Suprapubic skin (tissue), 4 donors: ENCODE measurements at regions not wholly inside any gene's neighbourhood (a gene's known extent, or its start where the extent isn't known, plus 50 kb on each side); places are given as distances from the start of the nearest gene placed in this dataset.

Source experiments
- EP300 ChIP-seq: sonication (generic); formaldehyde crosslinking; IDR thresholded peaks from one replicate; pipeline ENCODE4 v1.6.1; 2017; ENCODE audit warnings: antibody characterized with exemption
- POLR2A ChIP-seq, 2 donors: fragments of 450-650 bp; IDR thresholded peaks; one replicate each; pipeline ENCODE4 v1.6.1; 2017; ENCODE audit warnings: antibody characterized with exemption in 2 of 2, mild to moderate bottlenecking in 2 of 2, moderate library complexity in 2 of 2
- POLR2AphosphoS5 ChIP-seq, 3 donors: sonication (generic); formaldehyde crosslinking; IDR thresholded peaks; one replicate each; pipeline ENCODE4 v1.6.1; 2017; ENCODE audit warnings: antibody characterized with exemption in 3 of 3
- TF ChIP-seq, protein P1 (sequence below), 2 donors: fragments of 200-600 bp in 1 of 2; fragments of 450-650 bp in 1 of 2; sonication (generic) in 1 of 2; IDR thresholded peaks; one replicate each; pipeline ENCODE4 v1.5.1; 2016 to 2019; ENCODE audit warnings: antibody characterized with exemption in 2 of 2, mild to moderate bottlenecking in 1 of 2, moderate library complexity in 1 of 2

GRCh38 chr13:58254943-58255342 lies 623.4 kb downstream of the PCDH17 start:
- no peak for TF ChIP-seq POLR2A (IDR thresholded peaks at IDR 0.05)
- TF ChIP-seq, protein P1, sequence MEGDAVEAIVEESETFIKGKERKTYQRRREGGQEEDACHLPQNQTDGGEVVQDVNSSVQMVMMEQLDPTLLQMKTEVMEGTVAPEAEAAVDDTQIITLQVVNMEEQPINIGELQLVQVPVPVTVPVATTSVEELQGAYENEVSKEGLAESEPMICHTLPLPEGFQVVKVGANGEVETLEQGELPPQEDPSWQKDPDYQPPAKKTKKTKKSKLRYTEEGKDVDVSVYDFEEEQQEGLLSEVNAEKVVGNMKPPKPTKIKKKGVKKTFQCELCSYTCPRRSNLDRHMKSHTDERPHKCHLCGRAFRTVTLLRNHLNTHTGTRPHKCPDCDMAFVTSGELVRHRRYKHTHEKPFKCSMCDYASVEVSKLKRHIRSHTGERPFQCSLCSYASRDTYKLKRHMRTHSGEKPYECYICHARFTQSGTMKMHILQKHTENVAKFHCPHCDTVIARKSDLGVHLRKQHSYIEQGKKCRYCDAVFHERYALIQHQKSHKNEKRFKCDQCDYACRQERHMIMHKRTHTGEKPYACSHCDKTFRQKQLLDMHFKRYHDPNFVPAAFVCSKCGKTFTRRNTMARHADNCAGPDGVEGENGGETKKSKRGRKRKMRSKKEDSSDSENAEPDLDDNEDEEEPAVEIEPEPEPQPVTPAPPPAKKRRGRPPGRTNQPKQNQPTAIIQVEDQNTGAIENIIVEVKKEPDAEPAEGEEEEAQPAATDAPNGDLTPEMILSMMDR (IDR thresholded peaks at IDR 0.05), result no peak
- TF ChIP-seq POLR2AphosphoS5 (IDR thresholded peaks at IDR 0.05), result no peak
- TF ChIP-seq EP300, result no peak
